HCT116 (cell line): ENCODE measurements at regions not wholly inside any gene's neighbourhood (a gene's known extent, or its start where the extent isn't known, plus 50 kb on each side); places are given as distances from the start of the nearest gene placed in this dataset.

ENCODE experiments used
- EZH2 ChIP-seq: fragments of 200-600 bp; sonication (generic); IDR thresholded peaks from 2 replicates; pipeline ENCODE4 v1.6.1; 2017; ENCODE audit warnings: antibody characterized with exemption, mixed run types
- EZH2phosphoT487 ChIP-seq: fragments of 200-600 bp; IDR thresholded peaks from 2 replicates; pipeline ENCODE4 v1.6.1; 2018; ENCODE audit warnings: antibody characterized with exemption, borderline replicate concordance
- FOSL1 ChIP-seq: IDR thresholded peaks from 2 replicates; pipeline ENCODE4 v1.6.1; 2012; ENCODE audit warnings: low read depth
- POLR2A ChIP-seq: IDR thresholded peaks from 2 replicates; pipeline ENCODE4 v1.7.0; 2011; ENCODE audit warnings: borderline replicate concordance; ENCODE audit not compliant: insufficient read depth, insufficient read length; ENCODE audit errors: extremely low read depth
- POLR2AphosphoS5 ChIP-seq: IDR thresholded peaks from 2 replicates; pipeline ENCODE4 v1.6.1; 2011; ENCODE audit warnings: mild to moderate bottlenecking, low read depth, low read length, moderate library complexity
- SP1 ChIP-seq: IDR thresholded peaks from 2 replicates; pipeline ENCODE4 v1.6.1; 2012; ENCODE audit warnings: low read depth
- YY1 ChIP-seq: IDR thresholded peaks from 2 replicates; pipeline ENCODE4 v1.6.1; 2011; ENCODE audit warnings: low read length, low read depth, moderate library complexity, mild to moderate bottlenecking; ENCODE audit not compliant: insufficient replicate concordance; ENCODE audit errors: extremely low read depth
- ZFX ChIP-seq: fragments of 450-650 bp; IDR thresholded peaks from 2 replicates; pipeline ENCODE4 v1.6.1; 2017
- ZNF274 ChIP-seq: fragments of 200-500 bp; sonication (Bioruptor generic); IDR thresholded peaks from 2 replicates; pipeline ENCODE4 v1.6.1; 2014; ENCODE audit warnings: mild to moderate bottlenecking, low read depth, low read length, inconsistent platforms
- TF ChIP-seq, protein P1 (sequence below), 3 experiments: fragments of 200-600 bp in 1 of 3; sonication (generic) in 1 of 3; IDR thresholded peaks in 2 of 3; conservative IDR thresholded peaks in 1 of 3; 2 replicates each; pipeline ENCODE4 v1.5.1; 2012 to 2017; ENCODE audit warnings: low read depth in 2 of 3, low read length in 2 of 3, antibody characterized with exemption in 1 of 3, borderline replicate concordance in 1 of 3, control low read depth in 1 of 3, mild to moderate bottlenecking in 1 of 3, mixed read lengths in 1 of 3, mixed run types in 1 of 3, moderate library complexity in 1 of 3; ENCODE audit not compliant: insufficient read depth in 1 of 3
- TF ChIP-seq, protein P2 (sequence below): IDR thresholded peaks from 2 replicates; pipeline ENCODE4 v1.6.1; 2012; ENCODE audit warnings: low read depth

DNA sequence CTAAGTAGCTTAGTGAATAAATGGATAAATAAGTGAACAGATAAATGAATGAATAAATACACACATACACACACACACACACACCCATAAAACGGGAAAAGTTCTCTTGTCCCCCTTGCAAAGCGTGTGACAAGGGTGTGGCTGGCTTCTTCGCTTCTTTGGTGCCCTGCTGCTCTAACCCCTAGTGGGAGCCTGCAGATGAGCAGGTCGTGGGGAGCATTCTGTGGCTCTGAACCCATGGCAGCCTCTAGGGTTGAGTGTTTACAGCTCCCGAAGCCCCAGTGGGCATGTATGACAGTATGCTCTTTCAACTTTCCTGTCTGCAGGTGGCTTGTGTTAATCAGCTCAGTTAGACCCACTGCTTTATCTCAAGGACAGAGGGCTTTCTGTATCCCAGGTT, 582.3 kb downstream of the EDEM1 start:
- TF ChIP-seq, protein P1, sequence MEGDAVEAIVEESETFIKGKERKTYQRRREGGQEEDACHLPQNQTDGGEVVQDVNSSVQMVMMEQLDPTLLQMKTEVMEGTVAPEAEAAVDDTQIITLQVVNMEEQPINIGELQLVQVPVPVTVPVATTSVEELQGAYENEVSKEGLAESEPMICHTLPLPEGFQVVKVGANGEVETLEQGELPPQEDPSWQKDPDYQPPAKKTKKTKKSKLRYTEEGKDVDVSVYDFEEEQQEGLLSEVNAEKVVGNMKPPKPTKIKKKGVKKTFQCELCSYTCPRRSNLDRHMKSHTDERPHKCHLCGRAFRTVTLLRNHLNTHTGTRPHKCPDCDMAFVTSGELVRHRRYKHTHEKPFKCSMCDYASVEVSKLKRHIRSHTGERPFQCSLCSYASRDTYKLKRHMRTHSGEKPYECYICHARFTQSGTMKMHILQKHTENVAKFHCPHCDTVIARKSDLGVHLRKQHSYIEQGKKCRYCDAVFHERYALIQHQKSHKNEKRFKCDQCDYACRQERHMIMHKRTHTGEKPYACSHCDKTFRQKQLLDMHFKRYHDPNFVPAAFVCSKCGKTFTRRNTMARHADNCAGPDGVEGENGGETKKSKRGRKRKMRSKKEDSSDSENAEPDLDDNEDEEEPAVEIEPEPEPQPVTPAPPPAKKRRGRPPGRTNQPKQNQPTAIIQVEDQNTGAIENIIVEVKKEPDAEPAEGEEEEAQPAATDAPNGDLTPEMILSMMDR (IDR thresholded peaks at IDR 0.05 in 2 of 3, conservative IDR thresholded peaks at IDR 0.05 in 1 of 3; ENCODE audit: borderline replicate concordance in 1 of 3, insufficient read depth in 1 of 3, low read depth in 2 of 3, low read length in 2 of 3): no peak
- no peak for TF ChIP-seq ZNF274
- no peak for TF ChIP-seq YY1
- TF ChIP-seq POLR2A: no peak
- TF ChIP-seq EZH2: no peak
- TF ChIP-seq EZH2phosphoT487: no peak
- TF ChIP-seq FOSL1: no peak
- no peak for TF ChIP-seq POLR2AphosphoS5
- TF ChIP-seq ZFX: no peak
- no peak for TF ChIP-seq SP1
- TF ChIP-seq, protein P2, sequence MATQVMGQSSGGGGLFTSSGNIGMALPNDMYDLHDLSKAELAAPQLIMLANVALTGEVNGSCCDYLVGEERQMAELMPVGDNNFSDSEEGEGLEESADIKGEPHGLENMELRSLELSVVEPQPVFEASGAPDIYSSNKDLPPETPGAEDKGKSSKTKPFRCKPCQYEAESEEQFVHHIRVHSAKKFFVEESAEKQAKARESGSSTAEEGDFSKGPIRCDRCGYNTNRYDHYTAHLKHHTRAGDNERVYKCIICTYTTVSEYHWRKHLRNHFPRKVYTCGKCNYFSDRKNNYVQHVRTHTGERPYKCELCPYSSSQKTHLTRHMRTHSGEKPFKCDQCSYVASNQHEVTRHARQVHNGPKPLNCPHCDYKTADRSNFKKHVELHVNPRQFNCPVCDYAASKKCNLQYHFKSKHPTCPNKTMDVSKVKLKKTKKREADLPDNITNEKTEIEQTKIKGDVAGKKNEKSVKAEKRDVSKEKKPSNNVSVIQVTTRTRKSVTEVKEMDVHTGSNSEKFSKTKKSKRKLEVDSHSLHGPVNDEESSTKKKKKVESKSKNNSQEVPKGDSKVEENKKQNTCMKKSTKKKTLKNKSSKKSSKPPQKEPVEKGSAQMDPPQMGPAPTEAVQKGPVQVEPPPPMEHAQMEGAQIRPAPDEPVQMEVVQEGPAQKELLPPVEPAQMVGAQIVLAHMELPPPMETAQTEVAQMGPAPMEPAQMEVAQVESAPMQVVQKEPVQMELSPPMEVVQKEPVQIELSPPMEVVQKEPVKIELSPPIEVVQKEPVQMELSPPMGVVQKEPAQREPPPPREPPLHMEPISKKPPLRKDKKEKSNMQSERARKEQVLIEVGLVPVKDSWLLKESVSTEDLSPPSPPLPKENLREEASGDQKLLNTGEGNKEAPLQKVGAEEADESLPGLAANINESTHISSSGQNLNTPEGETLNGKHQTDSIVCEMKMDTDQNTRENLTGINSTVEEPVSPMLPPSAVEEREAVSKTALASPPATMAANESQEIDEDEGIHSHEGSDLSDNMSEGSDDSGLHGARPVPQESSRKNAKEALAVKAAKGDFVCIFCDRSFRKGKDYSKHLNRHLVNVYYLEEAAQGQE: no peak
